GM18867 (cell line): ENCODE measurements at regions not wholly inside any gene's neighbourhood (a gene's known extent, or its start where the extent isn't known, plus 50 kb on each side); places are given as distances from the start of the nearest gene placed in this dataset.

Experiments used
- ATAC-seq: cut with Tn5 transposase; IDR thresholded peaks from one replicate; pipeline ENCODE4 v1.9.1; 2021; ENCODE audit warnings: mild to moderate bottlenecking, moderate library complexity; ENCODE audit not compliant: unreplicated experiment

GRCh38 chr6:95240514-95240913, 336.8 kb upstream of the MANEA start:
- no peak for ATAC-seq

- ATAC-seq: no peak
These were observed 334.8 kb upstream of the MANEA start for GRCh38 chr6:95242560-95242959.

DNA sequence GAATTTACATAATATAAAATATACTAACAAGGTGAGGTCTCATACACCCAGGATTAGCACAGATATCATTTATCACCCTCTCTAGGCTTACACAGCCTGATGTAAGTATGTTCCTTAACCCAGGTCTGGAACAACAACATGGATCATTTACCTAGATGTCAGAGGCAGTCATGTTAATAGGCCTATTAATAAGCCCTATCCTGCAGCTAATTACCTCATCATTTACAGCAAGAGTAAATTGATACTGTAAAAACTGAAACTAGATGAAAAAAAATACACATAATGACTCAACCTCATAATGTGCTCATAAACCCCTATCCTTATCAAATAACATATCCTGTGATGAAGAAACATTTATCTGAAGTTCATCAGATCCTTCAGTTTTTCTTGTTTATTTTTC, 334.3 kb upstream of the MANEA start:
- ATAC-seq: no peak

DNA sequence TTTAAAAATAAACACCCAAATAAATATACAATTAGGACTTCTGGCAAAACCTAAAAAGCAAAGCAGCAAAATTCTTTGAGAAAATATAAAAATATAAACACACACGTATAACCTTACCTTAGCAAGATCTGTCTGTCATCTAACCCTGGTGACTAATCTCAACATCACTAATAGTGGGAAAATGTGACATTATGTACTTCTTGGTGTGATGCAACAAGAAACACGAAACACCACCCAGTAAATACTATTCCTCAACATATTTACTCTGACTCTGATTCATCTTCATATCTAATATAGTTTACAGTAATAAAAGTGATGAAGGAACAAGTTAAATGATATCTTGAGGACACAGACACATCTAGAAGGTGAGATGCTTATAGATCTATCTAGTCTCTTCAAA, 332.6 kb upstream of the MANEA start:
- ATAC-seq: no peak

- ATAC-seq: no peak
These were observed 328.8 kb upstream of the MANEA start for GRCh38 chr6:95248499-95248898.

GRCh38 chr6:95249175-95249574, 328.2 kb upstream of the MANEA start:
- no peak for ATAC-seq

GRCh38 chr6:95249661-95250060, 327.7 kb upstream of the MANEA start:
- ATAC-seq: no peak

GRCh38 chr6:95263840-95264239, 313.5 kb upstream of the MANEA start:
- no peak for ATAC-seq

- no peak for ATAC-seq
These were observed 310.6 kb upstream of the MANEA start for GRCh38 chr6:95266537-95267258.

DNA sequence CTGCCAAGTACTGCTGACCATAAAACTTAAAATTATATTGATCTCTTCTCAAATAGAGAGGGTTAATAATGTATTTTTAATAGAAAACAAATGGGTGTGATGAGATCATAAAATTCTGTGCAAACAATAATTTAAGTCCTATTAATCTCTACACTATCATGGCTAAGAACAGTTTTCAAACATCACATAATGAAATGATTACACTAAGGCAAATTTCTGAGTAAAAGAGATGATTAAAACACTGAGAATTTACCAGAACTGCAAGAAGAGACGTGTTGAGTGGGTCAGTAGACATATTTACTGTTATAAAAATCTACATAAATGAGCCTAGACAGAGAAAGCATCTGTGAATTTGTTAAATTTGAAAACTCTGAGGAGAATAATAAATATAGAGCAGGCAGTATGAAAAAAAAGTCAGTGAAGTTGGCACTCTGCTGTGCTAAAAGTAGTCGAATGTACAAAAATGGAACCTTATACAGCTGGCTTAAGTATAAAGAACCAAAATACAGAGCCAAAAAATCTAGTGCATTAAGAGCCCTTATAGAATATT, 302.6 kb upstream of the MANEA start:
- no peak for ATAC-seq

GRCh38 chr6:95279616-95280015, 297.7 kb upstream of the MANEA start:
- ATAC-seq: no peak

- no peak for ATAC-seq
These were observed 296.6 kb upstream of the MANEA start for GRCh38 chr6:95280686-95281273.

DNA sequence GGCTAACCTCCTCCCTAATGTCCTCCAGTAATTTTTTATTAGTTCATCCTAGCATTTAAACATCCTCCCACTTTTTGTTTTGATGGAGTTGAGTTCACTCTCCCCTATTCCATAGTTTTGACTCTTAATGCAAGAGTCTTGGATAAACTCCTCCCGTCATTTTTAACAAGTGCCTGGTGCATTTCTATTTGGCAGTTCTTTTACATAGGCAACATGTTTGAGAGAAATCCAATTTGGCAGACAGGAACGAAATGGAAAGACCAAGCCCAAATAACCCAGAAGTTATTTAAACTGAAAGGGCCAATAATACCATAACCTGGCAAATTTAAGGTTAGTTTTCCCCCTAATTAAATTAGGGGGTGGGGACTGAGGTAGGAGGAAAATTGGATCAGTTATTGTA, 291.5 kb upstream of the MANEA start:
- ATAC-seq: no peak

GRCh38 chr6:95286874-95287273, 290.5 kb upstream of the MANEA start:
- no peak for ATAC-seq

DNA sequence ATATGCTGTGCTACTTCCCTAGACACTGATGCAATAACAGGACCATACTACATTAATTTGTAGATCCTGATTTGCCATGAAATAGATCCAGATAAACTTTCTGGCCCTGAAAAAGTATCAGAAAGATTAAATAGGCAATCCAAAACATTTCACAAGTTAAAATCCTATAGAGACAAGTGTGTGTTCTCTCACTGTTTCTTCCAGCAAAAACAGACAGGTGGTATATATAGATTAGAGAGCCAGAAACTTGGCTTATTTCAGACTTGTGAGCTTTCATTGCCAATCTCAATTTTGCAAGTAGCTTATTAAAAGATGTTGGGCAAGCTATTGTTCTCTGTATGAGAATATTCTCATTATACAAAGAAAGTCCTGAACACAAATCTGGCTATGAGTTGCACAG, 289.1 kb upstream of the MANEA start:
- ATAC-seq: no peak

- ATAC-seq: no peak
These were observed 285.3 kb upstream of the MANEA start for GRCh38 chr6:95292011-95292410.

- no peak for ATAC-seq
These were observed 284.1 kb upstream of the MANEA start for GRCh38 chr6:95293257-95293656.

DNA sequence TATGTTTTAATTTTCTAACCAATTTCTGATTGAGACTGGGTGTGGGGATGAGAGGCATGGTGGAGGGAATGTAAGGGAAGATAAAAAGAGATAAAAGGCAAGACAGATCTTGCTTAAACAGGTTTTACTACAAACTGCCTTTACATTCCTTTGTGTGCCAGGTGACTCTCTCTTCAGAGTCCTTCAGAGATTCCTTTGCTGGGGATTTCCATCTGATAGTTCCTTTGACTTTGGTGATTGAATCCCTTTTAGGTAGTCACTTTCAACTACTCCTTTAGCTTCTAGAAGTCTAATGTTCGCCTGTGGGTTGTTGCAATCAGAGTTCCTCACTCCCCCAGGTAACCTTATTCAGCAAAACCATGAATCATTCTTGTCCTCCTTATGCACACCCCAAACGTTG, 283.3 kb upstream of the MANEA start:
- ATAC-seq: no peak

DNA sequence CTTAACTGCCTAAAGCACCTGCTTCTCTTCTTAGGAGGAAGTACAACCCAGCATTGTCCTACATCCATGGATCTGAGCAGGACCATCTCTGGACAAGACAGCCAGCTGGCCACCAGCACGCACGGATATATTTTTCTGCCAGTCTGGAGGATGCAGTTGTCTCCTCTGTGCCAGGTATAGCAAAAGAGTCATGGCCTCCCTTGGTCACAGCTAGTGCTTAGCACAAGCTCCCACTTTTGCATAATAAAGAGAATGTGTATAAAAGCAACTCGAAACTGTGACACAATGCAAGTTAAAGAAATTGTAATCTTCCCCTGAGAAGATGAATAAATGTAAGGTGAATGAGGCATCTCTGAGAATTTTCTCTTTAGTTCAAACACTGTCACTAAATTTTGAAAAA, 267.8 kb upstream of the MANEA start:
- ATAC-seq: no peak

- no peak for ATAC-seq
These were observed 259.2 kb upstream of the MANEA start for GRCh38 chr6:95318137-95318536.

DNA sequence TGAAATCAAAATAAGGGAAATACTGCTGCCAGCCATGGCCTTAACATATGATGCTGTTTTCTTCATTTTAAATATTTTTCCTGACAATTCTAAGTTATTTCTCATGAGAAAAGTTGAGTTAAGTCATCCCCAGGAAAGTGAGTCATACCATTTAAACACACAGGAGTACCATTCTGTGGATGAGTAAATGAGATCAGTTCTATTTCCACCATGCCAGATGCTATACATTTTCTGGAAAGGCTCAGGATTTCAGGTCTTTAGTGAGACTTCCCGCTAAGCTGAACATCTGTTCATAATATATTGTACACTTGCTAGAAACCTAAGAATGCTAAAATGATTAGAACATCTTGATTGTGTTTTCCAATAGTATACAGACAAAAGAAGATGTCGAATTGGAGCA, 256.2 kb upstream of the MANEA start:
- ATAC-seq: no peak

GRCh38 chr6:95325916-95326315, 251.4 kb upstream of the MANEA start:
- no peak for ATAC-seq

GRCh38 chr6:95328231-95328630, 249.1 kb upstream of the MANEA start:
- ATAC-seq: no peak
